IPS-18c (cell line): ENCODE measurements at regions not wholly inside any gene's neighbourhood (a gene's known extent, or its start where the extent isn't known, plus 50 kb on each side); places are given as distances from the start of the nearest gene placed in this dataset.

Source experiments
- H3K4me3 ChIP-seq: 2 replicates; pipeline ENCODE4 v1.7.0; 2013; ENCODE audit warnings: low read depth, mild to moderate bottlenecking, low read length, moderate library complexity; ENCODE audit not compliant: insufficient read depth
- H3K9me3 ChIP-seq: one replicate; pipeline ENCODE4 v1.6.1; 2013; ENCODE audit warnings: mild to moderate bottlenecking, low read length, moderate library complexity; ENCODE audit not compliant: control insufficient read depth, insufficient read depth

GRCh38 chr20:11128220-11128718 lies 454.5 kb upstream of the JAG1 start:
- H3K9me3 ChIP-seq, result no peaks in the 10 kb centered on the region
- H3K4me3 ChIP-seq, result no peak overlapping the region

- Histone ChIP-seq H3K9me3 (no peaks in the 10 kb centered on the region), H3K4me3 (no peak overlapping the region)
Measured at GRCh38 chr20:11128721-11129120, 454.9 kb upstream of the JAG1 start.

- no peaks in the 10 kb centered on the region for H3K9me3 ChIP-seq
- H3K4me3 ChIP-seq, result no peak overlapping the region
Measured at GRCh38 chr20:11130554-11131166, 456.9 kb upstream of the JAG1 start.

GRCh38 chr20:11132819-11133415 lies 459.1 kb upstream of the JAG1 start:
- no peaks in the 10 kb centered on the region for H3K9me3 ChIP-seq
- H3K4me3 ChIP-seq, result no peak overlapping the region

- H3K9me3 ChIP-seq, result no peaks in the 10 kb centered on the region
- H3K4me3 ChIP-seq, result no peak overlapping the region
Measured at GRCh38 chr20:11136691-11137090, 462.9 kb upstream of the JAG1 start.

- Histone ChIP-seq H3K9me3 (no peaks in the 10 kb centered on the region), H3K4me3 (no peak overlapping the region)
Measured at GRCh38 chr20:11137688-11138087, 463.9 kb upstream of the JAG1 start.

GRCh38 chr20:11140359-11140758 lies 466.6 kb upstream of the JAG1 start:
- Histone ChIP-seq H3K9me3 (no peaks in the 10 kb centered on the region), H3K4me3 (no peak overlapping the region)

- H3K4me3 ChIP-seq, result no peak overlapping the region
Measured at GRCh38 chr20:11143481-11143880, 469.7 kb upstream of the JAG1 start.

GRCh38 chr20:11144114-11144950 lies 470.5 kb upstream of the JAG1 start:
- Histone ChIP-seq H3K4me3 (no peak overlapping the region), H3K9me3 (no peaks in the 10 kb centered on the region)

More at GRCh38 chr20:11143481-11143880, 469.7 kb upstream of the JAG1 start:
- H3K9me3 ChIP-seq, result no peaks in the 10 kb centered on the region

- Histone ChIP-seq H3K4me3 (no peak overlapping the region), H3K9me3 (no peaks in the 10 kb centered on the region)
Measured at GRCh38 chr20:11145616-11146015, 471.8 kb upstream of the JAG1 start.

GRCh38 chr20:11153819-11154218 lies 480.0 kb upstream of the JAG1 start:
- H3K4me3 ChIP-seq, result no peak overlapping the region
- no peaks in the 10 kb centered on the region for H3K9me3 ChIP-seq

GRCh38 chr20:11155156-11155756 lies 481.5 kb upstream of the JAG1 start:
- no peaks in the 10 kb centered on the region for H3K9me3 ChIP-seq

GRCh38 chr20:11156922-11157321 lies 483.1 kb upstream of the JAG1 start:
- Histone ChIP-seq H3K9me3 (no peaks in the 10 kb centered on the region), H3K4me3 (no peak overlapping the region)

More at GRCh38 chr20:11155156-11155756, 481.5 kb upstream of the JAG1 start:
- H3K4me3 ChIP-seq, result no peak overlapping the region

- H3K4me3 ChIP-seq, result no peak overlapping the region
- H3K9me3 ChIP-seq, result no peaks in the 10 kb centered on the region
Measured at GRCh38 chr20:11158146-11158545, 484.3 kb upstream of the JAG1 start.

GRCh38 chr20:11158589-11158988 lies 484.8 kb upstream of the JAG1 start:
- no peaks in the 10 kb centered on the region for H3K9me3 ChIP-seq
- no peak overlapping the region for H3K4me3 ChIP-seq

GRCh38 chr20:11159728-11160127 lies 485.9 kb upstream of the JAG1 start:
- Histone ChIP-seq H3K4me3 (no peak overlapping the region), H3K9me3 (no peaks in the 10 kb centered on the region)

- no peaks in the 10 kb centered on the region for H3K9me3 ChIP-seq
- no peak overlapping the region for H3K4me3 ChIP-seq
Measured at GRCh38 chr20:11162026-11162775, 488.4 kb upstream of the JAG1 start.
